ENCODE measurements at regions not wholly inside any gene's neighbourhood (a gene's known extent, or its start where the extent isn't known, plus 50 kb on each side); places are given as distances from the start of the nearest gene placed in this dataset.
"Not testable (repeated sequence)": the region's sequence is repeated elsewhere in the genome, so short reads cannot be mapped to it uniquely, and the experiment has no call there.

DNA sequence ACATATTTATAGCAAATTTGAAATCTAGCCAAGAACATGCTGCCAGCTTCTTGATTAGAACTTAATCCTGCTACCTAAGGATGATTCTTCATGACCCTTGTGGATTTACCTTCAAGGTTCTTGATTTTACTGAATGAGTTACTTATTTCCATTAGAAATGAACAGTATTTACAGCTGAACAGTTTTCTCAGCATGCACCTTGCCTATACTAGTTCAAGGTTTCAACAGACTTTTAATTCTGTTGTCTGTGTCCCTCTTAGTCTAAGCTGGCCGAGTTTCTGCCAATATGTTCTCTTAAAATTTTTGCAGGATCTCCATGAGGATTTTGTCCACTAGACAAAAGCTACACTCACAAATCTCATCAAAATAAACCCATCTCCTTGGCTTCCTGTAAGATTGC is 188.8 kb upstream of the ST8SIA4 start:
- Histone ChIP-seq H3K27me3 (ENCODE audit: control insufficient read depth, insufficient read depth, low read length) (no peaks in the 10 kb centered on the region), H3K9me3 (ENCODE audit: control insufficient read depth, insufficient read depth, low read length) (no peaks in the 10 kb centered on the region), H3K27ac (ENCODE audit: low read depth, low read length) (no peak overlapping the region), H3K4me1 (ENCODE audit: control insufficient read depth, insufficient read depth, low read length) (no peaks in the 10 kb centered on the region), H3K4me3 (ENCODE audit: low read depth, low read length) (no peak overlapping the region), H3K36me3 (ENCODE audit: control insufficient read depth, insufficient read depth, low read length) (no peaks in the 10 kb centered on the region)
- WGBS (ENCODE audit: insufficient coverage) = no CpG with 5 or more reads among the region's 1 CpG
- DNase-seq (ENCODE audit: low read depth in 4 of 6, low spot score in 6 of 6) = no peak

DNA sequence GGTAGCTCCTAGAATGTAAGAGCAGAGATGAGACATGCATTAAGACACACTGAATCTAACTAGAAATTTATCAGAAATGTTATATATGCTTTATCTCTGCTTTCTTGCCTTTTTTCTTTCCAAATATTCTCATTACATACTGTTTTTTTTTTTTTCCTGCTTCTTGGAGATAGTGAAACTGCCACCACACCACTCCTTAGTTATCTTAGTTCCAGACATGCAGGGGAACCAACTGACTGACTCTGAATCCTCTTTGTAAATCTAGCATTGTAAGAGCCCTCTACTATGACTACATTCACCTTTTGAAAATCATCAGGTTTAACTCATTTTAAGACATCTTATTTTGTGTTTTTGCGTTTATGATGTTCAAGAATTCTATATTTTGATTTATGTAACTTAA is 181.3 kb upstream of the ST8SIA4 start:
- Histone ChIP-seq H3K9me3 (ENCODE audit: control insufficient read depth, insufficient read depth, low read length) (no peaks in the 10 kb centered on the region), H3K4me1 (ENCODE audit: control insufficient read depth, insufficient read depth, low read length) (no peaks in the 10 kb centered on the region), H3K36me3 (ENCODE audit: control insufficient read depth, insufficient read depth, low read length) (no peaks in the 10 kb centered on the region), H3K4me3 (ENCODE audit: low read depth, low read length) (no peak overlapping the region), H3K27me3 (ENCODE audit: control insufficient read depth, insufficient read depth, low read length) (no peaks in the 10 kb centered on the region), H3K27ac (ENCODE audit: low read depth, low read length) (no peak overlapping the region)
- no CpG with 5 or more reads among the region's 1 CpG for WGBS (ENCODE audit: insufficient coverage)
- no peak for DNase-seq (ENCODE audit: low read depth in 4 of 6, low spot score in 6 of 6)

DNA sequence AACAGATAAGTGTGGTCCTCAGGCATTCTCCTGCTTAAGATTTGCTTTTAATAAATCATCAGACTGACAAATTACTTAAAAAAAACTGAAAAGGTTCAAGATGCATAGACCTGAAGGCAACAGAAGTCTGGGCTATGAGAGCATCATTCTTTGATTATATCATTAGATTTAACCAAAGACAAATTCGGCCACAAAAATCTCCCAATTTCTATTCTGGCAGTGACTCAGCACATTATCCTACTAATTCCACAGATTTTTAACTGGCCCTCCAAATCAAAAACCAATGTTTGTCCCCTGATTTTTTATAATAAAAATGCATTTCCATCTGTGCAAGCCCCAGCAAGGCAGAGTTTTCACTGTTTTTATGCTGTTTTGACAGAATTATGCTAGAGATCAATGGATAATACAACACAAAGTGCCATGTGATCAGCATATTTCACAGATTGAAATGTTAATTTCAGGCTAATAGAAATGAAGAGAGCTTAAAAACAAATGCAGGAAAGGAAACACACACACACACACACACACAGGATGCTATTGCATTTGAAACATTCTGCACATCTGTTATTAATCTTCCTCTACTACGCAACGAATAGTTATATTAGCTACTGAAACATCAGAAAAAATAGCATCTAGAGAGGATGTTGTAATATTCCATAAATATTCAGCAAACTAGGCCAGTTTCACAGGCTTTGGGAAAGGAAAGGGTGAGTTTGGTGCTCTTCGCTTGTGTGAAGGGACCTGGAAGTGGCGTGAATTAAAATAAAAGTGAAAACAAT is 177.6 kb upstream of the ST8SIA4 start:
- Histone ChIP-seq H3K36me3 (ENCODE audit: control insufficient read depth, insufficient read depth, low read length) (no peaks in the 10 kb centered on the region), H3K27me3 (ENCODE audit: control insufficient read depth, insufficient read depth, low read length) (no peaks in the 10 kb centered on the region), H3K27ac (ENCODE audit: low read depth, low read length) (no peak overlapping the region), H3K4me1 (ENCODE audit: control insufficient read depth, insufficient read depth, low read length) (no peaks in the 10 kb centered on the region), H3K4me3 (ENCODE audit: low read depth, low read length) (no peak overlapping the region), H3K9me3 (ENCODE audit: control insufficient read depth, insufficient read depth, low read length) (no peaks in the 10 kb centered on the region)
- 90% methylated on average over 1 of the region's 5 CpGs for WGBS (ENCODE audit: insufficient coverage)
- DNase-seq (ENCODE audit: low read depth in 4 of 6, low spot score in 6 of 6) = peak in 2 of 6 donors; percentile 20 to 22

DNA sequence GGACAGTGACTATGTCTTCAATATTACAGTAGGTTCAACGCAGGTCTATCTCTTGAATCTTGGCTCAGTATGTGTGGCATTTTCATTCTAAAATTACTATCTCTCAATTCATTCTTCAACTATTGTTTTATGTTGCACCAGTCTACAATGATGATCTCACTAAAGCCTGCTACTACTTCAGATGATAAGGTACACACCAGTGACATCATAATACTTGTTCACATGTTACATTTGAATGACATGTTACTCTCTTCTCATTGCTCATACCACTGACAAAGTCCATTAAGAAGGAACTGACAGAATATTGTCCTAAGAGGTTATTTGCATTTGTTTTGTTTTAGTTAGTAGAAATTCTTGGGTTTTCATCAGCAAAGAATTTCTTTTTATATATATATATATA is 165.2 kb upstream of the ST8SIA4 start:
- H3K36me3 ChIP-seq (ENCODE audit: control insufficient read depth, insufficient read depth, low read length) = no peaks in the 10 kb centered on the region
- DNase-seq (ENCODE audit: low read depth in 4 of 6, low spot score in 6 of 6) = no peak
- H3K9me3 ChIP-seq (ENCODE audit: control insufficient read depth, insufficient read depth, low read length) = no peaks in the 10 kb centered on the region
- H3K4me1 ChIP-seq (ENCODE audit: control insufficient read depth, insufficient read depth, low read length) = no peaks in the 10 kb centered on the region
- H3K4me3 ChIP-seq (ENCODE audit: low read depth, low read length) = no peak overlapping the region
- no CpG with 5 or more reads among the region's 1 CpG for WGBS (ENCODE audit: insufficient coverage)
- no peaks in the 10 kb centered on the region for H3K27me3 ChIP-seq (ENCODE audit: control insufficient read depth, insufficient read depth, low read length)
- H3K27ac ChIP-seq (ENCODE audit: low read depth, low read length) = no peak overlapping the region

DNA sequence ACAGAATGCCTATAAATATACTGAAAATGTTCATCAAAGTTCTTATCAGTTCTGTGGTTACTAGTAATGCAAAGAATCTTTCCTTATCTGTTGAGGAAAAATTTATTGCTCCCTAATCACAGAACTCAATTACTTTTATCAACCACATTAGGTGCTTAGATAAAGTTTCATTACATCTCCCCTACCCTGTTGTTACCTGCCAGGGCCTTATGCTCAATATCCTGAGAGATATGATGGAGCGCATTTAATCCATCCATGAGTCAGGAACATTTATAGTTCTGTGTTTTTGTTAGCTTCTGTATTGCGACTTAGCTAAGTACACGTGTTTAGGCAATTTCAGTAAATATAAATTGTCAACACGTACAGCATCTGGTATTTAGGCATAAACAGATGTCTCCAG is 164.3 kb upstream of the ST8SIA4 start:
- no peak for DNase-seq (ENCODE audit: low read depth in 4 of 6, low spot score in 6 of 6)
- H3K27me3 ChIP-seq (ENCODE audit: control insufficient read depth, insufficient read depth, low read length) = no peaks in the 10 kb centered on the region
- no peaks in the 10 kb centered on the region for H3K4me1 ChIP-seq (ENCODE audit: control insufficient read depth, insufficient read depth, low read length)
- no peak overlapping the region for H3K27ac ChIP-seq (ENCODE audit: low read depth, low read length)
- no peaks in the 10 kb centered on the region for H3K36me3 ChIP-seq (ENCODE audit: control insufficient read depth, insufficient read depth, low read length)
- WGBS (ENCODE audit: insufficient coverage) = no CpG with 5 or more reads among the region's 4 CpGs
- no peak overlapping the region for H3K4me3 ChIP-seq (ENCODE audit: low read depth, low read length)
- no peaks in the 10 kb centered on the region for H3K9me3 ChIP-seq (ENCODE audit: control insufficient read depth, insufficient read depth, low read length)

DNA sequence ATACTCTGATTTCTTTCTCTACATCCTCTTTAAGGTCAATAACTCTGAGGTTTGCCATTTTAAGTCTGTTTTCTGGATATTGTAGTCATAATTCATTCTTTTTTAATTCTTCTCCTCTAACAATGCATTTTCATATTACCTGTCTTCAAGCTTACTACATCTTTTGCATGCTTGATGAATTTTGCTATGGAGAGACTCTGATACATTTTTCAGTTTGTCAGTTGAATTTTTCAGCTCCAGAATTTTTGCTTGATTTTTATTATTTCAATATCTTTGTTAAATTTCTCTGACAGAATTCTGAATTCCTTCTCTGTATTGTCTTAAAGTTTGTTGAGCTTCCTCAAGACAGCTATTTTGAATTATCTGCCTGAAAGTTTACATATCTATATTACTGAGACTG is 159.8 kb upstream of the ST8SIA4 start:
- H3K4me3 ChIP-seq (ENCODE audit: low read depth, low read length) = no peak overlapping the region
- H3K9me3 ChIP-seq (ENCODE audit: control insufficient read depth, insufficient read depth, low read length) = no peaks in the 10 kb centered on the region
- H3K36me3 ChIP-seq (ENCODE audit: control insufficient read depth, insufficient read depth, low read length) = no peaks in the 10 kb centered on the region
- H3K27ac ChIP-seq (ENCODE audit: low read depth, low read length) = no peak overlapping the region
- H3K4me1 ChIP-seq (ENCODE audit: control insufficient read depth, insufficient read depth, low read length) = no peaks in the 10 kb centered on the region
- no peaks in the 10 kb centered on the region for H3K27me3 ChIP-seq (ENCODE audit: control insufficient read depth, insufficient read depth, low read length)
- no peak for DNase-seq (ENCODE audit: low read depth in 4 of 6, low spot score in 6 of 6)

DNA sequence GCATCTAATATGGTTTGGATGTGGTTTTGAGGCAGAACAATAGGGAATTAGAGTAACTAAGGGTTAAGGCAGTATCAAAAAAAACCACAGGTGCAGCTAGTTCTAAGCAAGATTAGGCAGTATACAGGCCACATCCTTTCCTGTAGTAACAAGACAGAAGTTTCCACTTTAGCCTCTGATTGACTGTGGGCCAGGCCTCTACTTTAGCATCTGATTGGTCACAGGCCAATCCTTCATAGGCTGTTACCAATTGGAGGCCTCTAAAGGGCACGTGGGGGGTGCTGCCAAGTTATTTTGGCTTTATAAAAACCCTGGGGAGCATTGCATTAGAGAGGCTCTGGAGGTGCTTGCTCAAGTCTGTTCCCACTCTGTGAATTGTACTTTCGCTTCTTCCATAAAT is 144.1 kb upstream of the ST8SIA4 start:
- 88% methylated on average over 1 of the region's 2 CpGs for WGBS (ENCODE audit: insufficient coverage)
- no peak for DNase-seq (ENCODE audit: low read depth in 4 of 6, low spot score in 6 of 6)

DNA sequence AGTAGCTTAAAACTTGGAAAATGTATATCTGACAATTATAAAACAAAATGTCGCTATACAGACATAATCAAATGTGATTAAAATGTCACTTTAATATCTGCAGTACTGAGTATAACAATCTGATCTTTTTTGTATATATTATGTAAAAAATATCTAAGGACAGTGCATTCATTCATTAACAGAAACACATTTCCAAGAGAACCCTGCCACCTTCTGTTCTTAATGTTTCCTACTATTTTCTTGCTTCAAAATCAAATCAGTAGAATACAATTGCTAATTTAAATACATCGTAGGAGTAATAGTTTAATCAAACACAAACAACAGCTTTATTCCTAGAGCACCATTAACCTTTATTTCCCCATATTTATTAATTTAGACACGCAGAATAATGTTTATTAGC is 142.6 kb upstream of the ST8SIA4 start:
- Histone ChIP-seq H3K27ac (ENCODE audit: low read depth, low read length) (no peak overlapping the region), H3K4me3 (ENCODE audit: low read depth, low read length) (no peak overlapping the region), H3K36me3 (ENCODE audit: control insufficient read depth, insufficient read depth, low read length) (no peaks in the 10 kb centered on the region), H3K4me1 (ENCODE audit: control insufficient read depth, insufficient read depth, low read length) (no peaks in the 10 kb centered on the region), H3K9me3 (ENCODE audit: control insufficient read depth, insufficient read depth, low read length) (no peaks in the 10 kb centered on the region), H3K27me3 (ENCODE audit: control insufficient read depth, insufficient read depth, low read length) (no peaks in the 10 kb centered on the region)
- peak in 2 of 6 donors; percentile 6 to 19 for DNase-seq (ENCODE audit: low read depth in 4 of 6, low spot score in 6 of 6)
- no CpG with 5 or more reads among the region's 3 CpGs for WGBS (ENCODE audit: insufficient coverage)

More for the DNA sequence above, 144.1 kb upstream of the ST8SIA4 start:
- Histone ChIP-seq H3K9me3 (ENCODE audit: control insufficient read depth, insufficient read depth, low read length) (no peaks in the 10 kb centered on the region), H3K4me3 (ENCODE audit: low read depth, low read length) (no peak overlapping the region), H3K4me1 (ENCODE audit: control insufficient read depth, insufficient read depth, low read length) (no peaks in the 10 kb centered on the region), H3K36me3 (ENCODE audit: control insufficient read depth, insufficient read depth, low read length) (no peaks in the 10 kb centered on the region), H3K27me3 (ENCODE audit: control insufficient read depth, insufficient read depth, low read length) (no peaks in the 10 kb centered on the region), H3K27ac (ENCODE audit: low read depth, low read length) (no peak overlapping the region)

DNA sequence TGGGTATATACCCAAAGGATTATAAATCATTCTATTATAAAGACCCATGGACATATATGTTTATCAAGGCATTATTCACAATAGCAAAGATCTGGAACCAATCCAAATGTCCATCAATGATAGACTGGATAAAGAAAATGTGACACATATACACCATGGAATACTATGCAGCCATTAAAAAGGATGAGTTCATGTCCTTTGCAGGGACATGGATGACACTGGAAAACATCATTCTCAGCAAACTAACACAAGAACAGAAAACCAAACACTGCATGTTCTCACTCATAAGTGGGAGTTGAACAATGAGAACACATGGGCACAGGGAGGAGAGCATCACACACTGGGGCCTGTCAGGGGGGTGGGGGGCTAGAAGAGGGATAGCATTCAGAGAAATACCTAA is 136.9 kb upstream of the ST8SIA4 start:
- H3K27me3 ChIP-seq (ENCODE audit: control insufficient read depth, insufficient read depth, low read length); DNase-seq (ENCODE audit: low read depth in 4 of 6, low spot score in 6 of 6); H3K9me3 ChIP-seq (ENCODE audit: control insufficient read depth, insufficient read depth, low read length); H3K4me1 ChIP-seq (ENCODE audit: control insufficient read depth, insufficient read depth, low read length); H3K27ac ChIP-seq (ENCODE audit: low read depth, low read length); H3K36me3 ChIP-seq (ENCODE audit: control insufficient read depth, insufficient read depth, low read length); H3K4me3 ChIP-seq (ENCODE audit: low read depth, low read length): not testable (repeated sequence)

DNA sequence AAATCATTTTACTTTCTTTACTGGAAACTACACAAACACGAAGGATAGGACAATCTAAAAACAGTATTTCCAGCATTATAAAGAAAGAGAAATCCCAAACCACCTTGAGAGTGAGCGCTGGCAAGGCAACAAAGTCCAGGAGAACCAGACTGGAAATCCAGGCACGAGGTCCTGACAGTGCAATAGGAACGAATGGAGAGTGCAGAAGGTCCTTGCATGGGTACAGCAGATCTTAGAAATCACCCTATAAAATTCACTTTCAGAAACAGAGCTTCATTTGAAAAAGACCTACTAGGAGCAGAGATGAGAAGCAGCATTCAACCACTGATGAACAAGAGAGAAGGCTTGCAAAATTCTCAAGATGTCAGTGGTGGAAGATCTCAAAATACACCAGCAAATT is 133.7 kb upstream of the ST8SIA4 start:
- no peak for DNase-seq (ENCODE audit: low read depth in 4 of 6, low spot score in 6 of 6)
- H3K27me3 ChIP-seq (ENCODE audit: control insufficient read depth, insufficient read depth, low read length) = no peaks in the 10 kb centered on the region
- H3K4me3 ChIP-seq (ENCODE audit: low read depth, low read length) = no peak overlapping the region
- no peaks in the 10 kb centered on the region for H3K36me3 ChIP-seq (ENCODE audit: control insufficient read depth, insufficient read depth, low read length)
- H3K27ac ChIP-seq (ENCODE audit: low read depth, low read length) = no peak overlapping the region
- H3K4me1 ChIP-seq (ENCODE audit: control insufficient read depth, insufficient read depth, low read length) = no peaks in the 10 kb centered on the region
- no peaks in the 10 kb centered on the region for H3K9me3 ChIP-seq (ENCODE audit: control insufficient read depth, insufficient read depth, low read length)
- 60% methylated on average over 1 of the region's 4 CpGs for WGBS (ENCODE audit: insufficient coverage)
